WTC11 (cell line): ENCODE measurements at regions not wholly inside any gene's neighbourhood (a gene's known extent, or its start where the extent isn't known, plus 50 kb on each side); places are given as distances from the start of the nearest gene placed in this dataset.

Experiments
- ATAC-seq: fragments of 200-7000 bp; cut with Tn5 transposase; 2 replicates; pipeline ENCODE4 v1.10.0; 2021; ENCODE audit warnings: mild to moderate bottlenecking, moderate library complexity
- CTCF ChIA-PET: fragments of 300-600 bp; sonication (Branson Sonifier 250); formaldehyde crosslinking; loops from one replicate; lab custom pipeline; 2021; ENCODE audit warnings: antibody characterized with exemption; lab: Charles Lee
- POLR2A ChIA-PET: fragments of 350-600 bp; sonication (Branson Sonifier 250); formaldehyde crosslinking; loops from one replicate; lab custom pipeline; 2021; ENCODE audit warnings: antibody characterized with exemption; lab: Charles Lee
- DNase-seq: peaks from one replicate; pipeline ENCODE4 v3.0.0; 2021; ENCODE audit warnings: low spot score
- H3K27ac Mint-ChIP-seq: 2 replicates; pipeline ENCODE4 v1.8.0; 2021; ENCODE audit warnings: mixed read lengths
- H3K27me3 Mint-ChIP-seq: 2 replicates; pipeline ENCODE4 v1.8.0; 2021; ENCODE audit warnings: low read depth, mild to moderate bottlenecking, moderate library complexity, mixed read lengths
- H3K36me3 Mint-ChIP-seq: 2 replicates; pipeline ENCODE4 v1.8.0; 2021; ENCODE audit warnings: mixed read lengths
- H3K4me1 Mint-ChIP-seq: 2 replicates; pipeline ENCODE4 v1.8.0; 2022; ENCODE audit warnings: mixed read lengths
- H3K4me3 Mint-ChIP-seq: 2 replicates; pipeline ENCODE4 v1.8.0; 2021; ENCODE audit warnings: mild to moderate bottlenecking, moderate library complexity, mixed read lengths
- H3K9me3 Mint-ChIP-seq: 2 replicates; pipeline ENCODE4 v1.8.0; 2021; ENCODE audit warnings: mixed read lengths
- ARID4B ChIP-seq: sonication (generic); formaldehyde crosslinking; IDR thresholded peaks from 2 replicates; pipeline ENCODE4 v1.8.0; 2023; ENCODE audit warnings: missing genetic modification reagents, mild to moderate bottlenecking, borderline replicate concordance
- CBFB ChIP-seq: sonication (generic); formaldehyde crosslinking; IDR thresholded peaks from 2 replicates; pipeline ENCODE4 v1.8.1; 2022; ENCODE audit warnings: mild to moderate bottlenecking, low read depth, missing genetic modification reagents
- CTCF ChIP-seq: fragments of 200-600 bp; IDR thresholded peaks from 2 replicates; pipeline ENCODE4 v1.8.0; 2022; ENCODE audit warnings: antibody characterized with exemption
- GTF2I ChIP-seq: fragments of 250-450 bp; sonication (Bioruptor Pico); conservative IDR thresholded peaks from 2 replicates; pipeline ENCODE4 v1.4.0; 2021; ENCODE audit warnings: mild to moderate bottlenecking
- HMGXB4 ChIP-seq: sonication (generic); formaldehyde crosslinking; IDR thresholded peaks from 2 replicates; pipeline ENCODE4 v1.8.1; 2023; ENCODE audit warnings: mild to moderate bottlenecking, moderate library complexity, missing genetic modification reagents
- IRF2 ChIP-seq: sonication (generic); formaldehyde crosslinking; IDR thresholded peaks from 2 replicates; pipeline ENCODE4 v1.8.0; 2022; ENCODE audit warnings: low read depth, missing genetic modification reagents, borderline replicate concordance
- KAT7 ChIP-seq: sonication (generic); formaldehyde crosslinking; IDR thresholded peaks from 2 replicates; pipeline ENCODE4 v1.8.1; 2023; ENCODE audit warnings: missing genetic modification reagents, mild to moderate bottlenecking, borderline replicate concordance
- MLX ChIP-seq: sonication (generic); formaldehyde crosslinking; IDR thresholded peaks from 2 replicates; pipeline ENCODE4 v1.8.1; 2023; ENCODE audit warnings: mild to moderate bottlenecking, missing genetic modification reagents, moderate library complexity
- NR3C1 ChIP-seq: sonication (generic); formaldehyde crosslinking; conservative IDR thresholded peaks from 2 replicates; pipeline ENCODE4 v1.8.1; 2023; ENCODE audit warnings: low read depth, mild to moderate bottlenecking, missing genetic modification reagents
- SP1 ChIP-seq: sonication (generic); formaldehyde crosslinking; conservative IDR thresholded peaks from 2 replicates; pipeline ENCODE4 v1.8.1; 2022; ENCODE audit warnings: missing genetic modification reagents
- ZNF121 ChIP-seq: sonication (generic); formaldehyde crosslinking; IDR thresholded peaks from 2 replicates; pipeline ENCODE4 v1.8.0; 2023; ENCODE audit warnings: missing genetic modification reagents
- ZNF138 ChIP-seq: sonication (generic); formaldehyde crosslinking; conservative IDR thresholded peaks from 2 replicates; pipeline ENCODE4 v1.8.1; 2022; ENCODE audit warnings: mild to moderate bottlenecking, moderate library complexity, missing genetic modification reagents
- ZNF416 ChIP-seq: fragments of 250-450 bp; sonication (Bioruptor Pico); IDR thresholded peaks from 2 replicates; pipeline ENCODE4 v1.9.0; 2021; ENCODE audit warnings: mild to moderate bottlenecking, inconsistent platforms
- TF ChIP-seq, protein P1 (sequence below): sonication (generic); formaldehyde crosslinking; IDR thresholded peaks from 2 replicates; pipeline ENCODE4 v1.8.0; 2023; ENCODE audit warnings: mild to moderate bottlenecking, missing genetic modification reagents
- TF ChIP-seq, protein P2 (sequence below): sonication (generic); formaldehyde crosslinking; IDR thresholded peaks from 2 replicates; pipeline ENCODE4 v1.8.0; 2022; ENCODE audit warnings: mild to moderate bottlenecking, missing genetic modification reagents
- TF ChIP-seq, protein P3 (sequence below): sonication (generic); formaldehyde crosslinking; IDR thresholded peaks from 2 replicates; pipeline ENCODE4 v1.8.0; 2022; ENCODE audit warnings: mild to moderate bottlenecking, missing genetic modification reagents
- TF ChIP-seq, protein P4 (sequence below): sonication (generic); formaldehyde crosslinking; IDR thresholded peaks from 2 replicates; pipeline ENCODE4 v1.8.0; 2022; ENCODE audit warnings: missing genetic modification reagents

DNA sequence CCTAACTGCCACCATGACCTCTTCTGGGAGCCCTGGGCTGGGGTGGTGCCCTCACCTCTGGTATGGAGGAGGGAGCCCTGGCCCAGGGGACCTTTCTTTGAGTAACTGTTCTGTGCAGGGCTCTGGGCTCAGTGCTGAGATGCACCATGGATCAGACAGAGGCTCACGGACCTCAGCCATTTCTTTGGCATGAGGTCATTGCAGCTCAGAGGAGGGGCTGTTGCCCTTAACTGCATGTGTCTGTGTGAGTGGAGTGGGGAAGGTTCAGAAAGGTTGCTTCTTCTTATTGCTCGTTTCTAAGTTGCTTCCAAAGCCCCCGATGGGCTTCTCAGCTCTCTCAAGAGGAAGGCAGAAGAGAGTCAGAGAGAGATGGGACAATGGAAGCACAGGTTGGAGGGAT lies 233.9 kb downstream of the RPS24 start (continued):
- no peak for TF ChIP-seq MLX
- TF ChIP-seq ZNF416 (CRISPR knock-in tag), result no peak
- TF ChIP-seq HMGXB4 (CRISPR knock-in tag), result no peak
- no peak for TF ChIP-seq NR3C1
- TF ChIP-seq KAT7 (CRISPR knock-in tag), result no peak
- TF ChIP-seq IRF2, result no peak
- no peak for TF ChIP-seq CTCF
- TF ChIP-seq, all 79 proteins: peak for 0

DNA sequence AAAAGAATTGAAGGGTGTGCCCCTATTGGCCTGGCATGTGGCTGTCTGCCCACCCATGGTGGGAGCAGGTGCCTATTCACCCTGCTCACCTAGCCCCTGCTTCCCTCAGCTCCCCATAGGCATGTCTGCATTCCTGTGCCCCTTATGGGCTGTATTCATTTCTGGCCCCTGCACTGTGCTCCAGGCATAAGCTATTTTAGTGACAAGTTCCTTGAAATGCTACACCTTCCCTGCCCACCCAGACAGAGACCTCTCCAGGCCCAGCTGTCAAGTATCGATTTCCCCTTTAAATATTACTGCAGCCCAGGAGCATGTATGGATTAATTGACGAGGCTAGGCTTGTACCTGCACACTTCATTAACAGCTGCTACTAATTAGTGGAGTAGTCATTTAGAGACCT lies 235.4 kb downstream of the RPS24 start:
- H3K9me3 Mint-ChIP-seq, result peaks cover 22% of the 10 kb centered on the region
- no peaks in the 10 kb centered on the region for H3K4me1 Mint-ChIP-seq
- peaks cover 8% of the 10 kb centered on the region; the same call in 1 of the 2 replicates for H3K27me3 Mint-ChIP-seq
- no peak overlapping the region for H3K27ac Mint-ChIP-seq
- no peak for ATAC-seq
- DNase-seq, result no peak
- no peak overlapping the region for H3K4me3 Mint-ChIP-seq
- POLR2A ChIA-PET, result no interaction called here
- CTCF ChIA-PET, result no interaction called here
- H3K36me3 Mint-ChIP-seq, result no peaks in the 10 kb centered on the region
- TF ChIP-seq, protein P1, sequence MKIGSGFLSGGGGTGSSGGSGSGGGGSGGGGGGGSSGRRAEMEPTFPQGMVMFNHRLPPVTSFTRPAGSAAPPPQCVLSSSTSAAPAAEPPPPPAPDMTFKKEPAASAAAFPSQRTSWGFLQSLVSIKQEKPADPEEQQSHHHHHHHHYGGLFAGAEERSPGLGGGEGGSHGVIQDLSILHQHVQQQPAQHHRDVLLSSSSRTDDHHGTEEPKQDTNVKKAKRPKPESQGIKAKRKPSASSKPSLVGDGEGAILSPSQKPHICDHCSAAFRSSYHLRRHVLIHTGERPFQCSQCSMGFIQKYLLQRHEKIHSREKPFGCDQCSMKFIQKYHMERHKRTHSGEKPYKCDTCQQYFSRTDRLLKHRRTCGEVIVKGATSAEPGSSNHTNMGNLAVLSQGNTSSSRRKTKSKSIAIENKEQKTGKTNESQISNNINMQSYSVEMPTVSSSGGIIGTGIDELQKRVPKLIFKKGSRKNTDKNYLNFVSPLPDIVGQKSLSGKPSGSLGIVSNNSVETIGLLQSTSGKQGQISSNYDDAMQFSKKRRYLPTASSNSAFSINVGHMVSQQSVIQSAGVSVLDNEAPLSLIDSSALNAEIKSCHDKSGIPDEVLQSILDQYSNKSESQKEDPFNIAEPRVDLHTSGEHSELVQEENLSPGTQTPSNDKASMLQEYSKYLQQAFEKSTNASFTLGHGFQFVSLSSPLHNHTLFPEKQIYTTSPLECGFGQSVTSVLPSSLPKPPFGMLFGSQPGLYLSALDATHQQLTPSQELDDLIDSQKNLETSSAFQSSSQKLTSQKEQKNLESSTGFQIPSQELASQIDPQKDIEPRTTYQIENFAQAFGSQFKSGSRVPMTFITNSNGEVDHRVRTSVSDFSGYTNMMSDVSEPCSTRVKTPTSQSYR (CRISPR knock-in tag), result no peak
- TF ChIP-seq, protein P2, sequence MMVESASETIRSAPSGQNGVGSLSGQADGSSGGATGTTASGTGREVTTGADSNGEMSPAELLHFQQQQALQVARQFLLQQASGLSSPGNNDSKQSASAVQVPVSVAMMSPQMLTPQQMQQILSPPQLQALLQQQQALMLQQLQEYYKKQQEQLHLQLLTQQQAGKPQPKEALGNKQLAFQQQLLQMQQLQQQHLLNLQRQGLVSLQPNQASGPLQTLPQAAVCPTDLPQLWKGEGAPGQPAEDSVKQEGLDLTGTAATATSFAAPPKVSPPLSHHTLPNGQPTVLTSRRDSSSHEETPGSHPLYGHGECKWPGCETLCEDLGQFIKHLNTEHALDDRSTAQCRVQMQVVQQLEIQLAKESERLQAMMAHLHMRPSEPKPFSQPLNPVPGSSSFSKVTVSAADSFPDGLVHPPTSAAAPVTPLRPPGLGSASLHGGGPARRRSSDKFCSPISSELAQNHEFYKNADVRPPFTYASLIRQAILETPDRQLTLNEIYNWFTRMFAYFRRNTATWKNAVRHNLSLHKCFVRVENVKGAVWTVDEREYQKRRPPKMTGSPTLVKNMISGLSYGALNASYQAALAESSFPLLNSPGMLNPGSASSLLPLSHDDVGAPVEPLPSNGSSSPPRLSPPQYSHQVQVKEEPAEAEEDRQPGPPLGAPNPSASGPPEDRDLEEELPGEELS (CRISPR knock-in tag), result no peak
- TF ChIP-seq ZNF138 (CRISPR knock-in tag) (no peak), ARID4B (CRISPR knock-in tag) (no peak), NR3C1 (no peak), CBFB (CRISPR knock-in tag) (no peak), ZNF121 (no peak), SP1 (CRISPR knock-in tag) (no peak), GTF2I (CRISPR knock-in tag) (no peak)
- TF ChIP-seq, protein P3, sequence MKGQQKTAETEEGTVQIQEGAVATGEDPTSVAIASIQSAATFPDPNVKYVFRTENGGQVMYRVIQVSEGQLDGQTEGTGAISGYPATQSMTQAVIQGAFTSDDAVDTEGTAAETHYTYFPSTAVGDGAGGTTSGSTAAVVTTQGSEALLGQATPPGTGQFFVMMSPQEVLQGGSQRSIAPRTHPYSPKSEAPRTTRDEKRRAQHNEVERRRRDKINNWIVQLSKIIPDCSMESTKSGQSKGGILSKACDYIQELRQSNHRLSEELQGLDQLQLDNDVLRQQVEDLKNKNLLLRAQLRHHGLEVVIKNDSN, result no peak
- TF ChIP-seq, protein P4, sequence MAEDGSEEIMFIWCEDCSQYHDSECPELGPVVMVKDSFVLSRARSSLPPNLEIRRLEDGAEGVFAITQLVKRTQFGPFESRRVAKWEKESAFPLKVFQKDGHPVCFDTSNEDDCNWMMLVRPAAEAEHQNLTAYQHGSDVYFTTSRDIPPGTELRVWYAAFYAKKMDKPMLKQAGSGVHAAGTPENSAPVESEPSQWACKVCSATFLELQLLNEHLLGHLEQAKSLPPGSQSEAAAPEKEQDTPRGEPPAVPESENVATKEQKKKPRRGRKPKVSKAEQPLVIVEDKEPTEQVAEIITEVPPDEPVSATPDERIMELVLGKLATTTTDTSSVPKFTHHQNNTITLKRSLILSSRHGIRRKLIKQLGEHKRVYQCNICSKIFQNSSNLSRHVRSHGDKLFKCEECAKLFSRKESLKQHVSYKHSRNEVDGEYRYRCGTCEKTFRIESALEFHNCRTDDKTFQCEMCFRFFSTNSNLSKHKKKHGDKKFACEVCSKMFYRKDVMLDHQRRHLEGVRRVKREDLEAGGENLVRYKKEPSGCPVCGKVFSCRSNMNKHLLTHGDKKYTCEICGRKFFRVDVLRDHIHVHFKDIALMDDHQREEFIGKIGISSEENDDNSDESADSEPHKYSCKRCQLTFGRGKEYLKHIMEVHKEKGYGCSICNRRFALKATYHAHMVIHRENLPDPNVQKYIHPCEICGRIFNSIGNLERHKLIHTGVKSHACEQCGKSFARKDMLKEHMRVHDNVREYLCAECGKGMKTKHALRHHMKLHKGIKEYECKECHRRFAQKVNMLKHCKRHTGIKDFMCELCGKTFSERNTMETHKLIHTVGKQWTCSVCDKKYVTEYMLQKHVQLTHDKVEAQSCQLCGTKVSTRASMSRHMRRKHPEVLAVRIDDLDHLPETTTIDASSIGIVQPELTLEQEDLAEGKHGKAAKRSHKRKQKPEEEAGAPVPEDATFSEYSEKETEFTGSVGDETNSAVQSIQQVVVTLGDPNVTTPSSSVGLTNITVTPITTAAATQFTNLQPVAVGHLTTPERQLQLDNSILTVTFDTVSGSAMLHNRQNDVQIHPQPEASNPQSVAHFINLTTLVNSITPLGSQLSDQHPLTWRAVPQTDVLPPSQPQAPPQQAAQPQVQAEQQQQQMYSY (CRISPR knock-in tag), result no peak
